ENCODE measurements at regions not wholly inside any gene's neighbourhood (a gene's known extent, or its start where the extent isn't known, plus 50 kb on each side); places are given as distances from the start of the nearest gene placed in this dataset.

GRCh38 chr5:135628771-135629563 is 50.2 kb upstream of the CXCL14 start (continued):
- TF ChIP-seq CTCF (IDR thresholded peaks at IDR 0.05; ENCODE audit: control extremely low read depth in 1 of 3, insufficient read depth in 1 of 3, low read depth in 1 of 3, low read length in 3 of 3) (no peak), EP300 (IDR thresholded peaks at IDR 0.05; ENCODE audit: borderline replicate concordance in 1 of 2, low read depth in 2 of 2, low read length in 2 of 2) (no peak), TAF7 (optimal IDR thresholded peaks at IDR 0.05; ENCODE audit: borderline replicate concordance, low read depth, low read length) (no peak), CEBPB (IDR thresholded peaks at IDR 0.05; ENCODE audit: low read depth, low read length) (no peak), PHF8 (conservative IDR thresholded peaks at IDR 0.05; ENCODE audit: low read depth, low read length) (no peak)

All from H1 (cell line).